Activated CD4-positive, alpha-beta T cell treated with anti-CD3 and anti-CD28 coated beads for 48 hours (primary cell): ENCODE measurements at regions not wholly inside any gene's neighbourhood (a gene's known extent, or its start where the extent isn't known, plus 50 kb on each side); places are given as distances from the start of the nearest gene placed in this dataset.
"Not testable (repeated sequence)": the region's sequence is repeated elsewhere in the genome, so short reads cannot be mapped to it uniquely, and the experiment has no call there.

Source experiments
- DNase-seq: peaks from one replicate; pipeline ENCODE4 v3.0.0-alpha.2; 2020

DNA sequence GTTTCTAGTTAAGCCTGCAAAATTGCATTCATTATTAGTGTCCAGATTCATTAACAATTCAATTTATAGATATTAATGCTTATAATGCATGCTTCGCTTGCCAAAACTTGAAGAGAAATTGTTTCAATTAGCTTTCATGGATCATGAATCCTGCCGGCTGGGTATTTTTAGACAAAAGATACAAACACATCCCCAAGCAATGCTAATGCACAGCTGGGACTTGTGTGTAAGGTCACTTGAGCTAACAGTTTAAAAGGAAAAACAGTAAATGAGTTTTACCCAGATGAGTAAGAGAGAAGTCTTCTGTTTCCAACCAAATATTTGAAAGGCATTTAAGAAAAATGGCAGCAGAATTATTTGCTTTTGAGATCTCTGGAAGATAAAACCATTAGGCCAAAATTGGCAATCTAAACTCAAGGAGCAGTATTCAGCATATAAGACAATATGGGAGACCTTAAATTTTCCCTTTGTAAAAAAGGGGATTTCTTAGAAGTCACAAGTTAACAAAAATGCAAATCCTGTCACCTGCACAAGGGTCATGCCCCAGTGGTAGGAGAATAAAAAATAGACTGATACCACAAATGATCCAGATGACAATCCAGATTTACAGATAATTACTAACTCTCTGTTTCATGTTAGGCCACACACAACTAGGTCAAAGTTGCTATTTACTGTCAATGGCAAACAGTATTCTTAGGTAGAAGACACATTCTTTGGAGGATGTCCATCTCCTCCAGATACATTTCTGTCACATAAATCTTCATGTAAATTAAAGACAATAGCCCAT lies 418.4 kb upstream of the PMFBP1 start:
- no peak for DNase-seq

DNA sequence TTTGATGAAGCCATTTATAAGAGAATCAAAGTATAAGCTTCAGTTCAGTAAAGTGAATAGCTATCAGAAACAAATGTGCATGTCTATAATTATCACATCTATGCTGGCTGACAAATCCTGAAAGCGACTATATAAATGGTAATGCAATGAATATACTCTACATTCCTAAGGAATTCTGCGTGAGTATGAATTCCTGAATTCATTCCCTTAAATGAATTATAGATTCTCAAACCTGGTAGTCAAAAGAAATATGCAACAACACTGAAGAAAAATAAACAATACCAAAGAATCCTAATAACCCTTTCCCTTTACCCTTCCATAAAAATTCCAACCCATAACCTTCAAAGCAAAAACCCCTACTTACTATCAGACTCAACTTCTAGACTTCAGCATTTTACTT lies 416.6 kb upstream of the PMFBP1 start:
- DNase-seq, result no peak

DNA sequence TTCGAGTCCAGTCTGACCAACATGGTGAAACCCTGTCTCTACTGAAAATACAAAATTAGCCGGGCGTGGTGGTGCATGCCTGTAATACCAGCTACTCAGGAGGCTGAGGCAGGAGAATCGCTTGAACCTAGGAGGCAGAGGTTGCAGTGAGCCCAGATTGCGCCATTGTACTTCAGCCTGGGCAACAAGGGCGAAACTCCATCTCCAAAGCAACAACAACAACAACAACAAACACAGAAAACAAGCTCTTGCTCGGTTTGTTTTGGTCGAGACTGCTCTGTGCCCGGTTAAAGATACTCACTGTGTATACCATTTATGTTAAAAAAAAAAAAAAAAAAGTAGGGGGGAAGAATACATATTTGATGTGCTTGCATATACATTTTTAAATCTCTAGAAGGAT lies 406.1 kb upstream of the PMFBP1 start:
- DNase-seq, result not testable (repeated sequence)

DNA sequence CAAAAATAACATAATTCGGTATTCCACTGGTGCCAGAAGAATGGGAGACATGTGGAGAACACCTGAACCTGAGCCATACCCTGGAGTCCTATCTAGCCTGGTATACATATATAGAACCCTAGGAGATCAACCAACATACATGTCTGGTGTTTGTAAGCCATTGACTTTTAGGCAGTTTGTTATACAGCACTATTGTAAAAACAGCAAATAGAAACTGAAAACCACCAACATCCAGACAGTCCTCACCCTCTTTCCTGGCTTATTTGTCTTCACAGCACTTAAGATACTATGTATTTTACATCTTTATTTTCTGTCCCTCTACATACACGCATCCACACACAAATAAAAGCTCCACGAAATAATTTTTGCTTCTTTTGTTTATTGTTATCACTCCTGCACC lies 404.2 kb upstream of the PMFBP1 start:
- DNase-seq, result no peak

DNA sequence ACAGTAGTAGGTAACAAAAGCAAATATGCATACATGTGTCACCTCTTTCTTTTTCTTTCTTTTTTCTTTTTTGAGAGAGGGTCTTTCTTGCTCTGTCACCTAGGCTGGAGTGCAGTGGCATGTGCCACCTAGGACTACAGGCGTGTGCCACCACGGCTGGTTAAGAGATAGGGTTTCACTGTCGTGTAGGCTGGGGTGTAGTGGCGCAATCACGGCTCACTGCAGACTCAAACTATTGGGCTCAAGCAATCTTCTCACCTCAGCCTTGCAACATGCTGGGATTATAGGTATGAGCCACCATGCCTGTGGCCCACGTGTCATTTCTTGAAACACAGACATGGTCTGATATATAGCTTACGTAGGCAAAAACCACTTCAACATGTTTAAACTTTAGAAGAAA lies 397.7 kb upstream of the PMFBP1 start:
- no peak for DNase-seq

DNA sequence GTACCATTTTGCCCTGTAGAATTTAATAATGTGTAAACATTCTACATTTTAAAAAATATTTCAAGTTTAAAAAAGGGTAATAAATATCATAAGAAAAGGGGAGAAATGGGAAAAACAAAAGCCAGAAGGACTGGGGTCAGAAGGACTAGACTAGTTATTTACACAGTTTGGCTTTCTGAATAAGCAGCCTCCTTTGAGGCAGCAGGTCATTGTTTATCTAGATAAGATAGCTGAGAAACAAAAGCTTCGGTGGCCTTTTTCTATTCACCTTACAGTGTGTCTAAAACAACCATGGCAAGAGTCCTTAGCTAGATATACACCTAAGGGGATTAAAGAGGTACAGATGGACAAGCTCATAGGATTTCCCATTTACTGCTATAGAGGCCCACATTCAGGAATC lies 396.5 kb upstream of the PMFBP1 start:
- DNase-seq, result no peak

DNA sequence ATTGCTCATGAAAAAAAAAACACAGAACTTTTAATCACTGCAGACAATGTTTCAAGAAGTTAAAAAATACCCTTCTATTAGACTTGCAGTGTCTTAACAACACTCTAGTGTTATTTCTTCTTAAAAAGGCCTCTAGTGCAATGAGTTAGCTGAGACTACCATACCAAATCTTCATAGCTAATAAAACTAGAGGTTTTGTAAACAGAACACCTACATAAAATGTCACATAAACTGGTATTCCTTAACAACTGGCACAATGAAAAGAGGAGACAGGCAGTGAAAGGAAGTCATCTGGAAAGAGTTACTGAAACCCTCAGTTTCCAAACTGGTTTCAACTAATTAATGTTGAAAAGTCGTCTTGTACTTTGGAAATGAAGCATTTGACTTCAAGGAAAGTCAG lies 394.2 kb upstream of the PMFBP1 start:
- DNase-seq, result no peak

DNA sequence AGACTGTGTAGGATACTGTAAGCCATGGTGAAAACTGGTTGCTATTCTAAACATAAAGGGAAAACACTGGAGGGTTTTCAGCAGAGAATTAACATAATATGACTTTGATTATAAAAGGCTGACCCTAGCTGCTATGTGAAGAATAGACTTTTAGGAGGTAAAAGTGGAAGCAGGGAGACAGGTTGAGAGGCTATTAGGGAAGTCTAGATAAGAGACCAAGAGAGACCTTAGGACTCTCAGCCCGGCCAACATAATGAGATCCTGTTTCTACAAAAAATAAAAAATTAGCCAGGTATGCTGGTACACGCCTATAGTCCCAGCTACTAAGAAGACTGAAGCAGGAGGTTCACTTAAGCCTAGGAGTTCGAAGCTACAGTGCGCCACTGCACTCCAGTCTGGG lies 393.2 kb upstream of the PMFBP1 start:
- no peak for DNase-seq

DNA sequence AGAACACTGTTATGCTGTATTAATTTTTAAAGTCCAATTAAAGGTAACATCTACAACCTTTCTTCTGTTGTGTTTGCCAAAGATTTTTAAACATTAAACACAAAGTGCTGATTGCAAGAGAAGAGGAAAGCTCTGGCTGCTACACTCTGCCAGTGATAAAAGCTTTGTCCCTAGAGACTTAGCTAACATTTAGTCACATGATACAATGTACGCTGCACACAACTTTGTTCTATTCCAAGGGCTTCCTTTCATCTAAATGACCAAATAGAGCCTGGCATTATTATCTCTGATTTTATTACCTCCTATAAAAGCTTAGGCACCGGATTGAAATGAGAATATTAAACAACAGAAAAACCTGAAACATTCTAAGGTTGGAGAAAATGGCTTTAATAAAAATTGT lies 388.7 kb upstream of the PMFBP1 start:
- no peak for DNase-seq

DNA sequence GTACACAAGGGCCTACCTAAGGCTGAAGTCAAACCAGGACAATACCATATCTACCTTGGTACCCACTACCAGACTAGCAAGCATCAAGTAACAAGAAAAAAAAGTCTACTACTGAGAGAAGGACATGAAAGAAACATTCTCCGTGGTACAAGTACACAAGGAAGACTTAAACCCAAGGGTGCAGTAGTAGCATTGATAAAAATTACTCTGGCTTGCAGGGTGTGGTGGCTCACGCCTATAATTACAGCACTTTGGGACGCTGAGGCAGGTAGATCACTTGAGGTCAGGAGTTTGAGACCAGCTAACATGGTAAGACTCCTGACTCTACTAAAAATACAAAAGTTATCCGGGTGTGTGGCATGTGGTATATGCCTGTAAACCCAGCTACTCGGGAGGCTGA lies 386.5 kb upstream of the PMFBP1 start:
- no peak for DNase-seq

DNA sequence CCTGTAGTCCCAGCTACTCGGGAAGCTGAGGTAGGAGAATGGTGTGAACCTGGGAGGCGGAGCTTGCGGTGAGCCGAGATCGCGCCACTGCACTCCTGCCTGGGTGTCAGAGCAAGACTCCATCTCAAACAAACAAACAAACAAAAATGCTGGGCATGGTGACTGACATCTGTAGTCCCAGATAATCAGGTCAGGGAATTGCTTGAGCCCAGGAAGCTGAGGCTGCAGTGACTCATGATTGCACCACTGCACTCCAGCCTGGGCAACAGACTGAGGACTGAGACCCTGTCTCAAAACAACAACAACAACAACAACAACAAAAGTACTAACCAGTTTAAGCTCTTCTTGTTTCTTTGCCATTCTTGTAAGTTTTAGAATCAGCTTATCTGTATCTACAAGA lies 383.0 kb upstream of the PMFBP1 start:
- no peak for DNase-seq

DNA sequence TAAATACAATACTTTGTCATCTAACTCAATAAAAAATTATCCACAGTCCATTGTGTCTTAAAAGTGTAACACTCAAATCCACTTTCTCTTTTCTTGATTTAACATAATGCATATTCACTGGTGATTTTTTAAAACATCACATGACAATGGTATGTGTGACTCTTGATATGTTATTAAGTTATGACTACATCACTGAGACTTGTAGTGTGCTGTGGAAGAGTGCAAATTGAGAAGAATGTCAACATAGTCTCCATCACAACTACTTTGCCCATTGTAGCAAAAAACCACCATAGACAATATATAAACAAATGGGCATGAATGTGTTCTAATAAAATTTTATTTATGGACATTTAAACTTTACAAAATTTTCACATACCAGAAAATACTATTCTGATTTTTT lies 380.7 kb upstream of the PMFBP1 start:
- DNase-seq, result no peak

DNA sequence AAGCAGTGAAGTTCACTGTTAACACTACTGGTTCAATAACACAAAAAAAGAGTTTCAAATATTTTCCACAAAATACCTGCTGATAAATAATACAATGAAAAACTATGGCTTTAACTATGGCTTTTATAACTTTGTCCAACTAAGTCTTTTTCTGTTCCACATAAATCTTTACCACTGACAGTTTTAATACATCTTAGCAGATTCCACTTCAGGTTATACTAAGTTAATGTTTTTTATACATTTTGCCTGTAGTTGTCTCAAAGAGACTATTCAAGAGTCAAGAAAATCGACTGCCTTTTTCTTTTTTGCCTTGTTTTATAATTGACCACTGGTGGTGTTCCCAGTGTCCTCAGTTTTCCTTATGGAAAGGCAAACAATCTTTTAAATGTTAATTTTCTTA lies 379.7 kb upstream of the PMFBP1 start:
- DNase-seq, result no peak

DNA sequence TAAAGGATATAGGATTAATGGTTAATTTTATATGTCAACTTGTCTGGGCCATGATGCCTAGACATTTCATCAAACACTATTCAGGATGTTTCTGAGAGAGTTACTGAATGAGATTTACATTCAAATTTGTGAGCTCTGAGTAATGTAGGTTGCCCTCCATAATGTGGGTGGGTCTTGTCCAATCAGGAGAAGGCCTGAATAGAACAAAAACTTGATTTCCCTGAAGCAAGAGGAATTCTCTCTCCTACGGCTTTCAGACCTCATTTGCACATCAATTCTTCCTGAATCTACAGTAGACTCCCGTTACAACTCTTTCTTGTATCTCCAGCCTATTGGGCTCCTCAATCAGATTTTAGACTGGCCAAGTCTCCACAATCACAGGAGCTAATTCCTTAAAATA lies 377.9 kb upstream of the PMFBP1 start:
- no peak for DNase-seq

DNA sequence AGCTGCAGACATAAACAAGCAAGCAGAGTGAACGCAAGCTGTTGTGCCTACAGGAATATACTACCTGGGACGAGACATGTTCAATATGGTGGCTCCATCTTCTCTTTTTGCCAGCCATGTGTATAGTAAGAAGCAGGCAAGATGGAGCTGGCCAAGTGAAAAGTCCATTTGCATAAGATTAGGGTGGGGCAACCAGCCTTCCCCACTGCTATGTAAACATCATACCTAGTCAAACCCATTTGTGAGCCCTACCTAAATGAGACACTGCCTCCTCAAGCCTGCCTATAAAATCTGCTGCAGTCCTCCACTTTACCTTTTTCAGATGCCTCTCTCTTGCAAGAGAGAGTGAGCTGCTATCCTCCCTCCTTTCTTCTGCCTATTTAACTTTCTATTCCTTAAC lies 370.1 kb upstream of the PMFBP1 start:
- DNase-seq, result no peak

DNA sequence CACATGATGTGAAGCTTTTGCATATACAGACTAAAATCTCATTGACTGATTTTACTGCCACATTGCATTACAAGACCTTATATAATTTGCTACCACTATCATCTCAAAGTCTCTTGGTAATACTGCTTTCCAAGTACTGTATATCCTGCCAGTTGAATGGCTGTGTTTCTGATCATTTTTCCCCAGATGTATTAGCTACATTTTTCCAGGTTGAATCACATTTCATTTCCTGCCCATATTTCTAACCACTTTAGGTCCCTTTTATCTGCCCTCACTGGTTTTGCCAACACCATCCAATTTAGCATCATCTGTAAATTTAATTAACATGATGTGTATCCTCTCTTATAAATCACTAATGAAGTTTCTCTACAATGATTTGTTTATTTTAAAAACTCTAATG lies 365.7 kb upstream of the PMFBP1 start:
- DNase-seq, result no peak

DNA sequence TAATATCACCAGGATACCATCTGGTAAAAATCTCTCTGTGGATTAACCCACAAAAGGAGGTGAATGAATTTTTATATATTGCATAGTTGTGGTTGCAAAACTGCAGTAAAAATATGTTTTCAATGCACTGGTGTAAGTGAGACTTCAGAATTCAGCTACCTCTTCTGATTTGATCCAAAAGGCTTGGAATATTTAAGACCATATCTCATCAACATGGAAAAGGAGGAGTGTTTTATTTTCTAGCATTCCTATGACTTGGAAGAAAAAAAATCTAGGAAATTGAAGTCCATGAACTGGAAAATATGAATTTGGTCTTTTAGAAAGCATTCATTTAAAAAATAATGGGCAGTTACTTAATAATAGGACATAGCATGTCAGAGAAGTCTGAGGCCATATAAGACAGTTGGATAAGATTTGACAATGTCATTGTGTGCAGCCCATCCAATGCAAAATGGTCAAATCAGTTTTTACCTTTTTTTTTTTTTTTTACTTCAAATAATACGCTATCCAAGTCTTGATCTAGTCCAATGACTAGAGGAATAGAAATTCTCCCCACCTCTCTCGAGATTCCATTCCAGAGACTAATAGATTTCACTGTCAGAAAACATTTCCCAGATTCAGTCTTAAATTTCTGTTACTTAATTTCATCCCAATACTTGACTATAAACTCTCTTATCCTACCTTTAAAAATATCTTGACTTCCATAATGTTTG lies 364.9 kb upstream of the PMFBP1 start:
- DNase-seq, result no peak

DNA sequence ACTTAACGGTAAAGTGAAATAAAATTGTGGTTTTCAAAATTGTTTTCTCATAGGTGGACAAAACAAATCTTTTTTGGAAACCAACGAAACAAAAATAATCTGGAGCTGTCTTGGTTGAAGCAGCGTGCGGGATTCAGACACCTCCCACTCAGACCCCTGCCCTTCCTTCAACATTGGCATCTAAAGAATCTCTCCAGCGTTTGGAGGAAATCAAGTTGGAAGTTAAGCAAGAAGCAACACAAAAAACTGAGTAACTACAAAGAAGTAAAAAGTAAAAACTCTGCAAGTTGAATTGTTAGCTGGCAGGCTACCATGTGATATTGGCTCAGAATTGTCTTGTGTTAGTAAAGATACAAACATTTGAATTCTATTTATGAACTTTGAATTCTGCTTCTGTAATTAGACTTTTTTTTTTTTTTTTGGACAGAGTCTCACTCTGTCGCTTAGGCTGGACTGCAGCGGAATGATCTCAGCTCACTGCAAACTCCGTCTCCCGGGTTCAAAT lies 361.0 kb upstream of the PMFBP1 start:
- no peak for DNase-seq

DNA sequence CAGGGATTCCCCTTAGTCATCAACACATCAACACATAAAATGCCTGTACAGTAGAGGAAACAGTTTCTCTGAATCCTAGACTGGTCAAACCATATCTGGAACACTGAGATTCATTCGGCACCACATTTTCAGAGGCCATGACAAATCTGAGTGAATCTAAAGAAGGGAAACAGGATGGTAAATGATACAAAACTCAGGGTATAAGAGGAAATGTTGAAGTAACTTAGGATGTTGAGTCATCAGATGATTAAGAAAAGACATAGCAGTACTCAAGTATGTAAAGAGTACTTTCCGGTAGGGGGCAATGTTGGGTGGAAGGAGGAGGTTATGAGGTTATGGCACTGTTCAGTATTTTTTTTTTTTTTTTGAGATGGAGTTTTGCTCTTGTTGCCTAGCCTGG lies 358.5 kb upstream of the PMFBP1 start:
- no peak for DNase-seq

DNA sequence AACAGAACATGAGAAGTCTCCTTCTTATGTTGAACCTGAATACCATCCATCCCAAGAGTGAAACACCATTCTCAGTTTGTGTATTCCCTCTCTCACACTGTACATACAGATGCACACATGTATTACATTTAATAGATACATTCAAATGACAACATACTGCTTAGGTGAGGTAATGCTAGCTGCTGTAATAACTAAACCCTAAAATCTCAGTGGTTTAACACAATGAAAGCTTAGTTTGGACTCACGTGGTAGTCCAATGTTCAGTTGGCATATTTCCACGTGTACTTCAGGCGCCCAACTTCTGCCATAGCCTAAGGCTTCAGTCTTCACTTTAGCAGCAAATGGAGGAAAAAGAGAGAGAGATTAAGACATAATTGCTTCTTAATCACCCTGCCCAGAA lies 351.1 kb upstream of the PMFBP1 start:
- no peak for DNase-seq

DNA sequence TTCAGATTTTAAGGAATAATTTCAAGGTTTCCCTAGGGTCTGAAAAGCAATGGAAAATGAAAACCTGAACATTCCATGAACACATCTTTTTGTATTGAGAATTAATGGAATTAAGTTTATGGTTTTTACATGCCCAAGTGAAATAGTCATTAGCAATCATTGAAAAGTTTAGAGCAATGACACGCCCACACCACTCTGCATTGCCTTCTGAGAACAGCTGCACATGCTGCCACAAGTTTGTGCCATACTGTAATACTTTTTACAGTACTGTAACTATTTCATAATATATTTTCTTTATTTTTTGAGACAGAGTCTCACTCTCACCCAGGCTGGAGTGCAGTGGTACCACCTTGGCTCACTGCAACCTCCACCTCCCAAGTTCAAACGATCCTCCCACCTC lies 345.2 kb upstream of the PMFBP1 start:
- DNase-seq, result no peak

DNA sequence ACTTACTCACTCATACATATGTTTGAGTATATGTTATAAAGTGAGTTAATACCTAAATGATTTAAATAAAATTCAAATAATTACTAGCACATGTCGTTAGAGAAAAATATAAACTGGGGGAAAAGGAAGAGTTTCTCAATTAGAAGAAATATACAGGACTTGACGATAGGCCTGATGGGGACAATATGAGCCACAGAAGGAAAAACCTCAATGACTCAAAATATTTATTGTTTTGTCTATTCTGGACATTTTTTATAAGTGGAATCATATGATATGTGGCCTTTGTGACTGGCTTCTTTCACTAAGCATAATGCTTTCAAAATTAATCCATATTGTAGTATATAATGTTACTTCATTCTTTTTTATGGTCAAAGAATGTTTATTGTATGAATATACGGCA lies 339.2 kb upstream of the PMFBP1 start:
- no peak for DNase-seq

DNA sequence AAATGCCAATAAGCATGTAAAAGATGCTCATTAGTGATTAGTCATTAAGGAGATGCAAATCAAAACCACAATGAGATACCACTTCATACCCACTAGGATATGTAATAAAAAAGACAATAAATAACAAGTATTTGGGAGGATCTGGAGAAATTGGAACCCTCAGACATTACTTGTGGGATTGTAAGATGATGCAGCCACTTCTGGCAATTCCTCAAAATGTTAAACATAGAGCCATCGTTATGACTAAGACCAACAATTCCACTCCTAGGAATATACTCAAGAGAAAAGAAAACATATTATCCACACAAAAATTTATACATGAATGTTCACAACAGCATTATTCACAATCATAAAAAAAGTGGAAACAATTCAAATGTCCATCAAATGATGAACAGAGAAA lies 336.2 kb upstream of the PMFBP1 start:
- no peak for DNase-seq

DNA sequence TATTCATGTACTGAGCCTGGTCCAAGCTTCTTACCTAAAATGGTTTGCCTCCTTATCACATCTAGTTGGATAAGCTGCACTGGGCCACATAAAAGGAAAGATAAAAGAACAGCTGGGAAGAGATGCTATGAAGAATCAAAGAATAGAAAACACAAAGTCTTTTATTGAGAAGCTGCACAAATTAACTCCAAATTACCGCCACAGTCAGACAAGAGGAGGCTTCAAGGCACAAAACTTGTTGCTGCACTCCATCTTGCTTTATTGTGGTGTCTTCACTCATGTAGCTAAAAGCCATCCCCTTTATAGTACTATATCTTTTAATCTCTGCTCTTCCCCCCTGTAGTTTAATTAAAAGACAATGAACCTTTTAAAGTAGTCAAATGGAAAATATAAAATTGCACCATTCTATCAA lies 330.6 kb upstream of the PMFBP1 start:
- no peak for DNase-seq
